HG02943 (cell line): ENCODE measurements at regions not wholly inside any gene's neighbourhood (a gene's known extent, or its start where the extent isn't known, plus 50 kb on each side); places are given as distances from the start of the nearest gene placed in this dataset.

Experiments
- ATAC-seq: cut with Tn5 transposase; IDR thresholded peaks from one replicate; pipeline ENCODE4 v1.9.1; 2021; ENCODE audit warnings: mild to moderate bottlenecking, low read depth, moderate library complexity; ENCODE audit not compliant: unreplicated experiment

GRCh38 chr20:10946124-10946880 lies 272.5 kb upstream of the JAG1 start:
- ATAC-seq, result no peak

GRCh38 chr20:10947726-10948125 lies 273.9 kb upstream of the JAG1 start:
- ATAC-seq, result no peak

- no peak for ATAC-seq
Observed at GRCh38 chr20:10949930-10950783, 276.4 kb upstream of the JAG1 start.

GRCh38 chr20:10951216-10951615 lies 277.4 kb upstream of the JAG1 start:
- ATAC-seq, result no peak

GRCh38 chr20:10951904-10952303 lies 278.1 kb upstream of the JAG1 start:
- no peak for ATAC-seq

GRCh38 chr20:10953437-10953836 lies 279.6 kb upstream of the JAG1 start:
- no peak for ATAC-seq

- ATAC-seq, result no peak
Observed at GRCh38 chr20:10954137-10954840, 280.5 kb upstream of the JAG1 start.

- no peak for ATAC-seq
Observed at GRCh38 chr20:10954908-10955580, 281.2 kb upstream of the JAG1 start.

GRCh38 chr20:10958279-10958678 lies 284.5 kb upstream of the JAG1 start:
- ATAC-seq, result no peak

GRCh38 chr20:10960416-10960815 lies 286.6 kb upstream of the JAG1 start:
- no peak for ATAC-seq

GRCh38 chr20:10961651-10962288 lies 288.0 kb upstream of the JAG1 start:
- no peak for ATAC-seq

GRCh38 chr20:10962937-10963336 lies 289.1 kb upstream of the JAG1 start:
- no peak for ATAC-seq

- no peak for ATAC-seq
Observed at GRCh38 chr20:10963717-10964266, 290.0 kb upstream of the JAG1 start.

- ATAC-seq, result no peak
Observed at GRCh38 chr20:10965936-10966470, 292.2 kb upstream of the JAG1 start.

GRCh38 chr20:10970109-10970508 lies 296.3 kb upstream of the JAG1 start:
- ATAC-seq, result no peak

- ATAC-seq, result no peak
Observed at GRCh38 chr20:10971096-10971495, 297.3 kb upstream of the JAG1 start.

- ATAC-seq, result no peak
Observed at GRCh38 chr20:10972219-10972860, 298.5 kb upstream of the JAG1 start.

GRCh38 chr20:10976051-10976450 lies 302.3 kb upstream of the JAG1 start:
- ATAC-seq, result no peak
